SK-N-SH treated with all-trans-retinoic acid at 6 μM for 48 hours (cell line): ENCODE measurements at regions not wholly inside any gene's neighbourhood (a gene's known extent, or its start where the extent isn't known, plus 50 kb on each side); places are given as distances from the start of the nearest gene placed in this dataset.

Experiments
- ATAC-seq: fragments of 200-7000 bp; cut with Tn5 transposase; 3 replicates; pipeline ENCODE4 v1.9.1; 2020; ENCODE audit warnings: mild to moderate bottlenecking, moderate library complexity
- ARNTL ChIP-seq: fragments of 450-650 bp; formaldehyde crosslinking; IDR thresholded peaks from 2 replicates; pipeline ENCODE4 v1.5.0; 2020; ENCODE audit warnings: low read depth, mild to moderate bottlenecking, moderate library complexity, borderline replicate concordance
- CREB5 ChIP-seq: fragments of 250-450 bp; sonication (Bioruptor Pico); IDR thresholded peaks from 2 replicates; pipeline ENCODE4 v1.5.1; 2020; ENCODE audit warnings: low read depth, mild to moderate bottlenecking, moderate library complexity
- CSDC2 ChIP-seq: fragments of 250-450 bp; sonication (Bioruptor Pico); IDR thresholded peaks from 2 replicates; pipeline ENCODE4 v1.5.0; 2020; ENCODE audit warnings: mild to moderate bottlenecking, moderate library complexity
- CSRNP3 ChIP-seq: fragments of 250-450 bp; sonication (Bioruptor Pico); IDR thresholded peaks from 2 replicates; pipeline ENCODE4 v1.5.1; 2021; ENCODE audit warnings: mild to moderate bottlenecking, moderate library complexity
- GLIS3 ChIP-seq: fragments of 250-450 bp; sonication (Bioruptor Pico); IDR thresholded peaks from 2 replicates; pipeline ENCODE4 v1.5.0; 2020; ENCODE audit warnings: mild to moderate bottlenecking, moderate library complexity
- ISL1 ChIP-seq: fragments of 250-450 bp; sonication (Bioruptor Pico); IDR thresholded peaks from 2 replicates; pipeline ENCODE4 v2.1.2; 2022; ENCODE audit warnings: mild to moderate bottlenecking, moderate library complexity
- OSR1 ChIP-seq: fragments of 250-450 bp; sonication (Bioruptor Pico); IDR thresholded peaks from 2 replicates; pipeline ENCODE4 v1.8.0; 2022; ENCODE audit warnings: moderate library complexity, mild to moderate bottlenecking, inconsistent platforms
- POU6F1 ChIP-seq: fragments of 250-450 bp; sonication (Bioruptor Pico); IDR thresholded peaks from 2 replicates; pipeline ENCODE4 v1.8.0; 2021; ENCODE audit warnings: low read depth, mild to moderate bottlenecking, moderate library complexity, borderline replicate concordance
- PPARA ChIP-seq: fragments of 250-450 bp; sonication (Bioruptor Pico); IDR thresholded peaks from 2 replicates; pipeline ENCODE4 v1.5.0; 2020; ENCODE audit warnings: mild to moderate bottlenecking, borderline replicate concordance
- RARB ChIP-seq: fragments of 250-450 bp; sonication (Bioruptor Pico); IDR thresholded peaks from 2 replicates; pipeline ENCODE4 v1.8.0; 2021; ENCODE audit warnings: mild to moderate bottlenecking, moderate library complexity
- SNAI2 ChIP-seq: fragments of 250-450 bp; sonication (Bioruptor Pico); IDR thresholded peaks from 2 replicates; pipeline ENCODE4 v1.5.0; 2020; ENCODE audit warnings: mild to moderate bottlenecking, moderate library complexity
- TOX ChIP-seq: fragments of 250-450 bp; sonication (Bioruptor Pico); IDR thresholded peaks from 2 replicates; pipeline ENCODE4 v1.8.0; 2021; ENCODE audit warnings: mild to moderate bottlenecking, moderate library complexity, borderline replicate concordance
- TSHZ2 ChIP-seq: fragments of 250-450 bp; sonication (Bioruptor Pico); IDR thresholded peaks from 2 replicates; pipeline ENCODE4 v1.5.0; 2020; ENCODE audit warnings: mild to moderate bottlenecking, moderate library complexity
- ZC3H10 ChIP-seq: fragments of 250-450 bp; sonication (Bioruptor Pico); IDR thresholded peaks from 2 replicates; pipeline ENCODE4 v1.5.1; 2021; ENCODE audit warnings: mild to moderate bottlenecking, moderate library complexity
- ZFP3 ChIP-seq: fragments of 250-450 bp; sonication (Bioruptor Pico); IDR thresholded peaks from 2 replicates; pipeline ENCODE4 v1.5.0; 2020; ENCODE audit warnings: mild to moderate bottlenecking, moderate library complexity
- ZFP30 ChIP-seq: fragments of 450-650 bp; formaldehyde crosslinking; IDR thresholded peaks from 2 replicates; pipeline ENCODE4 v1.5.0; 2022; ENCODE audit warnings: mild to moderate bottlenecking, moderate library complexity
- ZNF565 ChIP-seq: fragments of 450-650 bp; formaldehyde crosslinking; conservative IDR thresholded peaks from 2 replicates; pipeline ENCODE4 v1.5.0; 2020; ENCODE audit warnings: low read depth, mild to moderate bottlenecking, moderate library complexity
- ZNF70 ChIP-seq: fragments of 450-650 bp; formaldehyde crosslinking; IDR thresholded peaks from 2 replicates; pipeline ENCODE4 v1.5.0; 2020; ENCODE audit warnings: mild to moderate bottlenecking, moderate library complexity
- ZNF8 ChIP-seq: fragments of 450-650 bp; formaldehyde crosslinking; IDR thresholded peaks from 2 replicates; pipeline ENCODE4 v1.5.0; 2020; ENCODE audit warnings: mild to moderate bottlenecking, moderate library complexity
- TF ChIP-seq, protein P1 (sequence below): fragments of 250-450 bp; sonication (Bioruptor Pico); IDR thresholded peaks from 2 replicates; pipeline ENCODE4 v1.8.0; 2020; ENCODE audit warnings: mild to moderate bottlenecking, moderate library complexity, borderline replicate concordance

GRCh38 chr12:116339800-116340371, 62.4 kb upstream of the MED13L start:
- TF ChIP-seq ISL1 (CRISPR knock-in tag) (no peak), CSRNP3 (no peak), ZFP30 (CRISPR knock-in tag) (no peak), SNAI2 (no peak), ZNF565 (no peak), TOX (CRISPR knock-in tag) (no peak), ZFP3 (CRISPR knock-in tag) (no peak), ZNF70 (CRISPR knock-in tag) (no peak), CREB5 (CRISPR knock-in tag) (no peak), ZNF8 (no peak), TSHZ2 (no peak), RARB (no peak), CSDC2 (CRISPR knock-in tag) (no peak), PPARA (CRISPR knock-in tag) (no peak), GLIS3 (no peak), OSR1 (no peak), ARNTL (CRISPR knock-in tag) (no peak)
- TF ChIP-seq, protein P1, sequence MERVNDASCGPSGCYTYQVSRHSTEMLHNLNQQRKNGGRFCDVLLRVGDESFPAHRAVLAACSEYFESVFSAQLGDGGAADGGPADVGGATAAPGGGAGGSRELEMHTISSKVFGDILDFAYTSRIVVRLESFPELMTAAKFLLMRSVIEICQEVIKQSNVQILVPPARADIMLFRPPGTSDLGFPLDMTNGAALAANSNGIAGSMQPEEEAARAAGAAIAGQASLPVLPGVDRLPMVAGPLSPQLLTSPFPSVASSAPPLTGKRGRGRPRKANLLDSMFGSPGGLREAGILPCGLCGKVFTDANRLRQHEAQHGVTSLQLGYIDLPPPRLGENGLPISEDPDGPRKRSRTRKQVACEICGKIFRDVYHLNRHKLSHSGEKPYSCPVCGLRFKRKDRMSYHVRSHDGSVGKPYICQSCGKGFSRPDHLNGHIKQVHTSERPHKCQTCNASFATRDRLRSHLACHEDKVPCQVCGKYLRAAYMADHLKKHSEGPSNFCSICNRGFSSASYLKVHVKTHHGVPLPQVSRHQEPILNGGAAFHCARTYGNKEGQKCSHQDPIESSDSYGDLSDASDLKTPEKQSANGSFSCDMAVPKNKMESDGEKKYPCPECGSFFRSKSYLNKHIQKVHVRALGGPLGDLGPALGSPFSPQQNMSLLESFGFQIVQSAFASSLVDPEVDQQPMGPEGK (CRISPR knock-in tag): no peak
- TF ChIP-seq, all 23 proteins: peak for 0
- no peak for ATAC-seq

DNA sequence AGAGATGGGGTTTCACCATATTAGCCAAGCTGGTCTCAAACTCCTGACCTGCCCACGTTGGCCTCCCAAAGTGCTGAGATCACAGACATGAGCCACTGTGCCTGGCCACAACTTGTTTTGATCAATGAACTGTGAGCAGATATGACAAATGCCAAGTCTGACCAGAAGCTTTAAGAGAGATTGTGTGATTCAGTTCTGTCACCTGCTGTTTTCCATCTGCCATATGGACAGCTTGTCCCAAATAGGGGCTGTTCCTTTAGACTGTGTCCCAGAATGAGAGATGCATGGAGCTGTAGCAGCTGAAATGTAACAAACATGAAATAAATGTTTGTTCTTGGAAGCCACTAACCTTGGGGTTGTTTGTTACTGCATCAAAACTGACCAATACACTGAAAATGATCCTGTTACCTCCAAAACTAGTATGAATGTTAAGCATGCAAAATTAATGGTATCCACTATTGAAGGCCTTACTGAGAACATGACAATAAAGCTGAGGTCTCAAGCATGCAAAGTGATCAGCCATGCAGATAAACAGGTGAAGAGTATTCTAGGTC, 65.9 kb upstream of the MED13L start:
- TF ChIP-seq ZC3H10 (CRISPR knock-in tag) (no peak), TSHZ2 (no peak), OSR1 (no peak), POU6F1 (CRISPR knock-in tag) (no peak), ARNTL (CRISPR knock-in tag) (no peak), SNAI2 (no peak), TOX (CRISPR knock-in tag) (no peak), RARB (no peak)
- TF ChIP-seq, protein P1 (CRISPR knock-in tag): no peak
- ATAC-seq: no peak
